Head of caudate nucleus (tissue), 42 donors: ENCODE measurements at regions not wholly inside any gene's neighbourhood (a gene's known extent, or its start where the extent isn't known, plus 50 kb on each side); places are given as distances from the start of the nearest gene placed in this dataset.

Experiments used
- DNase-seq, 42 donors: peaks; one replicate each; pipeline versions ENCODE4 v3.0.0 to v3.0.0-alpha.2; 2020 to 2021; ENCODE audit warnings: mixed read lengths in 7 of 42
- intact Hi-C: fragments of 100-400 bp; cut with DNase I; formaldehyde crosslinking; loops from one replicate; pipeline ENCODE4 v1.15.0; 2022

DNA sequence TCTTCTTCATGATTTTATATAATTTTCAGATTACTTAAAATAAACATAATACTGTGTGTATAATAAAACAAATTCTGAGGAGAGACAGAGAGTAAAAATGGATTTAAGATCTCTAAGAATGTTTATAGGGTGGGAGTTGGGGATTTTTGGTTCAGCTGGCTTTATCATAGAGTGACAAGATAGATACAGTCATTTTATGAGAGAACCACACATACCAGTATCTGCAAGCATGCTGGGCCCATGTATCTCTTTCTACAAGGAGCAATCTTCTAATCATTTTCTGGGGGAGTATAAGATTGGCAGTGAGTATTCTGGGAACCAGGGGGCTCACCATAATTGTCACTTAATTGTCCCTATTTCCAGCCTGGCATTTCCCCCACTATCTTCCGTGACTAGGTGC, 64.3 kb upstream of the DUSP10 start:
- no peak for DNase-seq
- intact Hi-C loops = no loop called here

GRCh38 chr1:221805121-221805520, 63.2 kb upstream of the DUSP10 start:
- no peak for DNase-seq
- intact Hi-C loops = no loop called here

- intact Hi-C loops = no loop called here
- no peak for DNase-seq
Measured at GRCh38 chr1:221804303-221804702, 62.4 kb upstream of the DUSP10 start.

DNA sequence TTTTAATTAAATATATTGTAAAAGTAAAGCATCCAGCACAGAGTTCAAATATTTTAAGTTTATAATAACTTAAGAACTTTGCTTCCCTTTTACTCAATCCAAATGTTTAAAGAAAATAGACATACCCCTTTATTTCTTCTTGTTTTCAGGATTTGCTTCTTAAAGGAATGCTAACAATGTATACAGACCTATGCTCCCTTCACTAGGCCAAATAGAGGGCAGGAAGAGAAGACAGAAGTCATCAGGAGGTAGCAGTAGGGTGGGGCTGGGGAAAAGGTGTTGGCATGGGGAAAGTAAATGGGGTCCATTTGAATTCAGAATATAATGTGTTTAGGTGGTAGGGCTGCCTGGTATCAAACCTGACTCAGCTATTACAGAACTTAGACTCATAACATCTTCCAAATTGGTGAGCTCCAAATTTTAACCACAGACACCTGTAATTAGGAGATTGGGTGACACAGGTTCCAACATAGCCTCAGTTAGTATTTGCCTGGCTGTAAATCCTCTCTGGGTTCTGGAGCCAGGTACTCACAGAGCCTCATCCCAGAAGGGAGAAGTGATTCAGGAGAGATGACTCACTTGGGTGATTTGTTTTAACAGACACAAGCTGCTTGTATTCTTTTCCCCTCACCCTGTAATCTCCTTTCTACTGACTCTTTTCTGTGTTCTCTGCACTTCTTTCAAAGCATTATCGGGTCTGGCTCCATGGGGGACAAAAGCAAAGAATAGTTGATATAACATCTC, 60.1 kb upstream of the DUSP10 start:
- DNase-seq = no peak
- intact Hi-C loops = no loop called here

DNA sequence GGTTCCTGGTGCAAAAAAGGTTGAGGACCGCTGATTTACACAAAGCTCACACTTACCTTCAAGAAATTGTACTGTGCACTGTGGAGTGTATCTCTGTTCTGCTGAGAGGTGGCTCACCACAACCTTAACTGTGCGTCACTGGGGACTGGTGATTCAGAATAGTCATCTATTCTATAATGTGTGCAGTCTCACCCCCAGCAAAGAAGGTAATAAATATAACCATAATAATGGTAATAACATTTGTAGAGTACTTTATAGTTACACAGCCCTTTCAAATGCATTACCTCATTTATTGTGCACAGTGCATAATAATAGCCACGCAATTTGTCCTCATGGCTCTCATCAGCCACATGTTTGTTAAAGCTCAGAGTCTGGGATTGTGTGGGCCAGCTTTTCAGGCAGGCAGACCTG, 59.4 kb upstream of the DUSP10 start:
- intact Hi-C loops = no loop called here
- no peak for DNase-seq

DNA sequence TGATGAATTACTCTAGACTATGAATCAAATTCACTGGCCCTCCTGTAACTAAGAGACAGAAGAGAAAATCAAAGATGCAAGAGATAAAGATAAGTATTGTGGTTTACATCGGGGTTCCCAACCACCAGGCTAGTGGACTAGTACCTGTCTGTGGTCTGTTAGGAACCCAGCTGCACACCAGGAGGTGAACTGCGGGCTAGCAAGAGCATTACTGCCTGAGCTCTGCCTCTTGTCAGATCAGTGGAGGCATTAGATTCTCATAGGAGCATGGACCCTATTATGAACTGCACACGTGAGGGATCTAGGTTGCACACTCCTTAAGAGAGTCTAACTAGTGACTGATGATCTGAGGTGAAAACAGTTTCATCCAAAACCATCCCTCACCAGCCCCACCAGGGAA, 58.9 kb upstream of the DUSP10 start:
- intact Hi-C loops = no loop called here
- no peak for DNase-seq

DNA sequence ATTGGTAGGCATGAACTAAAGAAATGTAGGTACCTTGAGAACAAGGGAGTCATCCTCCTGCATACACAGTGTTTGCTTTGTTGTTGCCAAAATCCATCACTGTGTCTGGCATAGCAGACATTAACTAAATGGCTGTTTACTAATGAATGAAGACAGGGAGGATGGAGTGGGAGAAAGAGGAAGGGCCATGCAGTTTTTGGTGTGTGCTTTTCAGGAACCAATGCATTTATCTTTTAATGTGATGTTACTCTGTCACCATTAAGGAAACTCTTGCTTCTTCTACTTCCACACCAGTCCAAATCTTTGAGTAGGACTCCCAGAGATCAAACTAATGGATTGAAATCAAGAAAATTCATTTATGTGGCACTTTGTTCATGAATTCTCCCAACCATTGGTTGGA, 55.6 kb upstream of the DUSP10 start:
- DNase-seq = no peak
- intact Hi-C loops = no loop called here

DNA sequence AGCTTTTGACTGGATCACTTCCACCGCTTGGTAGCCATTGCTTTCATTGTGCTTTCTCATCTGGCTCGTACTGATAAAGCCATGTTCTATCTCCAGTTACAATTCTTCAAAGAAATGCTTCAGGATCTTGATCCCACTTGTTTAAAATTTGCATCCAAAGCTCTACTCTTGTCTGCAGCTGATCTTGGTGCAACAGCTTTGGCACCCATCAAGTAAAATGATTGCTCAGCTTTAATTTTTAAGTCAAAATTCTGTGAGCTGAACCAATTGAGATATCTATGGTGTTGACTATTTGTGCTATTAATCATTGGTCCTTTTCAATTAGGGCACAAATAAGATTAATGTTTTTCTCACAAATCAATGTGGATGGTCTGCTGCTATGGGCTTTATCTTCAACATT, 54.8 kb upstream of the DUSP10 start:
- intact Hi-C loops = no loop called here
- DNase-seq = no peak

DNA sequence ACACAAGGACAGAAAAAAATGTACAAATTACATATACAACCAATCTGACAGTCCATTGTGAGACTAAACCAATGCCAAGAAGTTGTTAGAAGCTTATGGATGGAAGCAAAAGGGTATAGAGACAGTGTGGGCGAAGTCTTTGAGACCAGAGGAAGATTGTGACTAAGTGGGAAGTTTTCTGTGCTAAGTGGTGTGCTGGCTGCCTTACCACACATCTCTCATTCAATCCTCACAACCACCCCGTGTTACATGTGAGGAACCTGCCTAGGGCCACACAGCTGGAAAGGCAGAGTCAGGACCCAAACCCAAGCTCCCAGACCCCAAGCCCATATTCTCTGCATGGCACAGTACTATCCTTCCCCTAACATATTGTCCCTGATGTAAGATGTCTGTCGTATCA, 53.5 kb upstream of the DUSP10 start:
- intact Hi-C loops = no loop called here
- no peak for DNase-seq

- intact Hi-C loops = loop anchor here (5.0 kb wide), 1 partner anchor 47 kb away; no protein-coding TSS in a partner anchor
Measured at GRCh38 chr1:221794935-221795334, 53.0 kb upstream of the DUSP10 start.

GRCh38 chr1:221794079-221794670, 52.3 kb upstream of the DUSP10 start:
- intact Hi-C loops = loop anchor here (5.0 kb wide), 1 partner anchor 48 kb away; no protein-coding TSS in a partner anchor
- no peak for DNase-seq

More at GRCh38 chr1:221794935-221795334, 53.0 kb upstream of the DUSP10 start:
- no peak for DNase-seq

DNA sequence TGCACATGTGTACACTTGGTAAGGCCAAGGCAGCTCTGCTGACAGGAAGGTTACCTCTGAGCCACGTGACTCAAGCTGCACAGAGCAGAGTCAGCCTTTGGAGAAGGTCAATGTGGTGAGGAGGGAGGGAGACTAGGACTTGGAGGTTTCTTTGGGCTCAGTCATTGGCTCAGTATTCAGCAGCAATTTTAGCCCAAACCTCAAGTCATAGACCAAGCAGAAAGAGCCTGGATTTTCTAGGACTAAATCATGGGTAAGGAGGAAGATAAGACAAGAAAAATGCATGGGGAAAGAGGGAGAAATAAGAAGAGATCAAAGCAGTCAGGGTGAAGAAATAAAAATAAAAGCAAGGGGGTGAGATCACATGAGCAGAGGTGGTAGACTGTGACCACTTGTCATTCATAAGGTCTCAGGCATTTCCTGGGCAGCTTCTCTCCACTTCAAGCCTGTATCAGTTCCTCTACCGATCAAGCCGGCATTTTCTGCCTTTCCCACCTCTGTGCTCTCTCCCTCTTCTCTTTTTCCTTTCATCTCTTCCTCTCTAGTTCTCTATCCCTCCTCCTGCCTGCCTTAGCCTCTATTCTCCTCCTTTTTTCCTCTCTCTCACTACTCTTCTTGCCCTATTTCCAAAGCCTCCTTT, 51.7 kb upstream of the DUSP10 start:
- no peak for DNase-seq
- intact Hi-C loops = loop anchor here (5.0 kb wide), 1 partner anchor 49 kb away; no protein-coding TSS in a partner anchor

DNA sequence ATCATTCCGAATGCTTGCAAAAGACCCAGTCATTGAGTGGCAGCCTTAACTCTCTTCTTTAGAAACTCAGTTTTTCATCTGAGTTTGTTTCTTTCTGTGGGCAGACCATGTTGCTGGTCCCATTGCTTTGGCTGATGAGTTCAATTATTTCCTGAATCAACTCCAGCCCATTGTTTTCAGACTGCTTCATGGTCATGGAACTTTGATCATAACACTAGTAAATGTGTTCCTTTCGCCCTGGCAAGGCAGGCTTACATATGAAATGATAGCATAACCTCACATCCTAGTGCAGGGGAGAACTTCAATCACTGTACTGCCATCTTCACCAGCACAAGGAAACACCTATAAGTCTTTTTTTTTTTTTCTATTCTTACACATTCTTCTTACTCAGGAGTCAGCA, 50.0 kb upstream of the DUSP10 start:
- no peak for DNase-seq
- intact Hi-C loops = loop anchor here (5.0 kb wide), 1 partner anchor 50 kb away; no protein-coding TSS in a partner anchor
